ENCODE measurements at regions not wholly inside any gene's neighbourhood (a gene's known extent, or its start where the extent isn't known, plus 50 kb on each side); places are given as distances from the start of the nearest gene placed in this dataset.

GRCh38 chr7:13282377-13282980 is 595.0 kb downstream of the ARL4A start:
- DNase-seq (ENCODE audit: low read depth), result peak; percentile 45
- no peak overlapping the region for H3K4me3 ChIP-seq (ENCODE audit: low read depth, low read length)
- peak; percentile 41 for TF ChIP-seq CTCF (IDR thresholded peaks at IDR 0.05; ENCODE audit: insufficient read depth, low read depth, low read length)

GRCh38 chr7:13286916-13287315 is 599.5 kb downstream of the ARL4A start:
- no peak for TF ChIP-seq CTCF (IDR thresholded peaks at IDR 0.05; ENCODE audit: insufficient read depth, low read depth, low read length)
- DNase-seq (ENCODE audit: low read depth), result no peak
- H3K4me3 ChIP-seq (ENCODE audit: low read depth, low read length), result no peak overlapping the region

- TF ChIP-seq CTCF (IDR thresholded peaks at IDR 0.05; ENCODE audit: insufficient read depth, low read depth, low read length), result no peak
- DNase-seq (ENCODE audit: low read depth), result no peak
- no peak overlapping the region for H3K4me3 ChIP-seq (ENCODE audit: low read depth, low read length)
Measured at GRCh38 chr7:13288516-13288915, 601.1 kb downstream of the ARL4A start.

- no peak for TF ChIP-seq CTCF (IDR thresholded peaks at IDR 0.05; ENCODE audit: insufficient read depth, low read depth, low read length)
- H3K4me3 ChIP-seq (ENCODE audit: low read depth, low read length), result no peak overlapping the region
- no peak for DNase-seq (ENCODE audit: low read depth)
Measured at GRCh38 chr7:13290975-13291374, 603.5 kb downstream of the ARL4A start.

- no peak for DNase-seq (ENCODE audit: low read depth)
- no peak overlapping the region for H3K4me3 ChIP-seq (ENCODE audit: low read depth, low read length)
- TF ChIP-seq CTCF (IDR thresholded peaks at IDR 0.05; ENCODE audit: insufficient read depth, low read depth, low read length), result no peak
Measured at GRCh38 chr7:13293264-13294002, 606.0 kb downstream of the ARL4A start.

GRCh38 chr7:13307040-13307439 is 619.6 kb downstream of the ARL4A start:
- no peak for TF ChIP-seq CTCF (IDR thresholded peaks at IDR 0.05; ENCODE audit: insufficient read depth, low read depth, low read length)
- DNase-seq (ENCODE audit: low read depth), result no peak
- H3K4me3 ChIP-seq (ENCODE audit: low read depth, low read length), result no peak overlapping the region
